A549 (cell line): ENCODE measurements at regions not wholly inside any gene's neighbourhood (a gene's known extent, or its start where the extent isn't known, plus 50 kb on each side); places are given as distances from the start of the nearest gene placed in this dataset.

Source experiments
- ATAC-seq, 2 experiments: fragments of 200-7000 bp in 1 of 2; fragments of >200 bp in 1 of 2; cut with Nextera tagmentation in 1 of 2; cut with Tn5 transposase in 1 of 2; 3 replicates each; pipeline versions ENCODE4 v1.8.0 to v1.9.1; 2018 to 2020; ENCODE audit warnings: mild to moderate bottlenecking in 1 of 2, moderate library complexity in 1 of 2
- CTCF ChIA-PET: fragments of 300-600 bp; sonication (Branson Sonifier 250); formaldehyde crosslinking; extraction: SDS; loops from one replicate; lab custom pipeline; 2021; ENCODE audit warnings: antibody characterized with exemption, inconsistent platforms; lab: Yijun Ruan, JAX
- POLR2A ChIA-PET: fragments of 350-600 bp; formaldehyde crosslinking; extraction: SDS; loops from one replicate; lab custom pipeline; 2021; ENCODE audit warnings: antibody characterized with exemption, inconsistent platforms; lab: Yijun Ruan, JAX
- DNase-seq, 2 experiments: peaks; one replicate each; pipeline versions ENCODE4 v3.0.0 to v3.0.0-alpha.2; 2011 to 2016; ENCODE audit warnings: low read depth in 1 of 2, low spot score in 1 of 2
- FAIRE-seq: peaks from 2 replicates; lab custom pipeline; 2011; peaks lifted over from hg19 to GRCh38; lab: Jason Lieb, UNC
- H3K27ac ChIP-seq, 2 experiments: fragments of >200 bp; sonication (Bioruptor Twin); formaldehyde crosslinking; 3 replicates each; pipeline ENCODE4 v1.5.1; 2016 to 2017
- H3K4me1 ChIP-seq: fragments of >200 bp; sonication (Bioruptor Twin); formaldehyde crosslinking; 3 replicates; pipeline ENCODE4 v1.6.1; 2016
- H3K4me2 ChIP-seq: fragments of >200 bp; sonication (Bioruptor Twin); formaldehyde crosslinking; 3 replicates; pipeline ENCODE4 v1.6.1; 2016
- H3K4me3 ChIP-seq: fragments of >200 bp; sonication (Bioruptor Twin); formaldehyde crosslinking; 3 replicates; pipeline ENCODE4 v1.5.1; 2016
- H3K9me3 ChIP-seq: fragments of >200 bp; sonication (Bioruptor Twin); formaldehyde crosslinking; 3 replicates; pipeline ENCODE4 v1.6.1; 2016
- ATOH8 ChIP-seq: fragments of 250-450 bp; sonication (Bioruptor Pico); IDR thresholded peaks from 2 replicates; pipeline ENCODE4 v1.5.0; 2020; ENCODE audit warnings: low read depth, mild to moderate bottlenecking, moderate library complexity
- BCL3 ChIP-seq: fragments of >200 bp; sonication (Bioruptor Twin); formaldehyde crosslinking; IDR thresholded peaks from 3 replicates; pipeline ENCODE4 v1.6.1; 2016
- BHLHE40 ChIP-seq: IDR thresholded peaks from 2 replicates; pipeline ENCODE4 v1.6.1; 2012; ENCODE audit warnings: low read depth, low read length, inconsistent platforms
- CHD2 ChIP-seq: fragments of 150-350 bp; IDR thresholded peaks from 2 replicates; pipeline ENCODE4 v1.6.1; 2014; ENCODE audit warnings: low read length; ENCODE audit not compliant: partially characterized antibody
- E2F6 ChIP-seq: IDR thresholded peaks from 2 replicates; pipeline ENCODE4 v1.6.1; 2012; ENCODE audit warnings: low read depth, borderline replicate concordance
- ESRRA ChIP-seq: fragments of 150-350 bp; IDR thresholded peaks from 2 replicates; pipeline ENCODE4 v1.6.1; 2014; ENCODE audit warnings: mild to moderate bottlenecking, low read length, borderline replicate concordance
- FOSL2 ChIP-seq, 2 experiments: fragments of 450-650 bp in 1 of 2; fragments of >200 bp in 1 of 2; sonication (Bioruptor Twin) in 1 of 2; formaldehyde crosslinking; IDR thresholded peaks; 2 replicates each; pipeline versions ENCODE4 v1.5.0 to v1.6.1; 2016 to 2020; ENCODE audit warnings: mild to moderate bottlenecking in 1 of 2, moderate library complexity in 1 of 2
- FOXS1 ChIP-seq: fragments of 250-450 bp; sonication (Bioruptor Pico); IDR thresholded peaks from 2 replicates; pipeline ENCODE4 v1.5.0; 2020; ENCODE audit warnings: mild to moderate bottlenecking, moderate library complexity
- GATA3 ChIP-seq: IDR thresholded peaks from 2 replicates; pipeline ENCODE4 v1.6.1; 2012; ENCODE audit warnings: borderline replicate concordance
- HMGXB4 ChIP-seq: fragments of 250-450 bp; sonication (Bioruptor Pico); IDR thresholded peaks from 2 replicates; pipeline ENCODE4 v1.5.0; 2021; ENCODE audit warnings: mild to moderate bottlenecking, moderate library complexity, borderline replicate concordance
- JUNB ChIP-seq: fragments of >200 bp; sonication (Bioruptor Twin); formaldehyde crosslinking; IDR thresholded peaks from 2 replicates; pipeline ENCODE4 v1.6.1; 2016
- KDM1A ChIP-seq: fragments of 200-600 bp; sonication (generic); IDR thresholded peaks from 2 replicates; pipeline ENCODE4 v1.6.1; 2016; ENCODE audit warnings: low read depth, mild to moderate bottlenecking
- NR3C1 ChIP-seq: fragments of >200 bp; sonication (Bioruptor Twin); formaldehyde crosslinking; IDR thresholded peaks from 3 replicates; pipeline ENCODE4 v1.6.1; 2017
- PHF8 ChIP-seq: fragments of 200-600 bp; sonication (generic); IDR thresholded peaks from 2 replicates; pipeline ENCODE4 v1.6.1; 2016; ENCODE audit warnings: low read depth, mild to moderate bottlenecking, antibody characterized with exemption, moderate library complexity, borderline replicate concordance
- RAD21 ChIP-seq, 2 experiments: fragments of >200 bp in 1 of 2; sonication (Bioruptor Twin) in 1 of 2; formaldehyde crosslinking in 1 of 2; IDR thresholded peaks in 1 of 2; conservative IDR thresholded peaks in 1 of 2; 2 replicates in 1 of 2; 3 replicates in 1 of 2; pipeline ENCODE4 v1.6.1; 2012 to 2018; ENCODE audit warnings: inconsistent platforms in 1 of 2
- RCOR1 ChIP-seq: fragments of 150-350 bp; IDR thresholded peaks from 2 replicates; pipeline ENCODE4 v1.6.1; 2014; ENCODE audit warnings: antibody characterized with exemption, low read length, low read depth
- RFX5 ChIP-seq: fragments of 450-650 bp; IDR thresholded peaks from 2 replicates; pipeline ENCODE4 v1.7.1; 2014; ENCODE audit warnings: antibody characterized with exemption, mild to moderate bottlenecking, moderate library complexity
- SREBF2 ChIP-seq: fragments of 450-650 bp; IDR thresholded peaks from 2 replicates; pipeline ENCODE4 v1.6.1; 2014; ENCODE audit warnings: mild to moderate bottlenecking, moderate library complexity
- ZFP36 ChIP-seq: fragments of 450-650 bp; IDR thresholded peaks from 2 replicates; pipeline ENCODE4 v1.6.1; 2014; ENCODE audit warnings: borderline replicate concordance; ENCODE audit not compliant: partially characterized antibody
- WGBS: methylation state at CpG from one replicate; pipeline ENCODE4 v1.1.6; 2017; ENCODE audit errors: missing lambda C conversion rate; 5-methylcytosine and 5-hydroxymethylcytosine counted together

GRCh38 chr16:48810436-48810802 lies 200.4 kb upstream of the N4BP1 start:
- FAIRE-seq (no peak), ATAC-seq (no peak), DNase-seq (no peak)
- no peak for TF ChIP-seq BHLHE40
- no peak overlapping the region for H3K27ac ChIP-seq
- H3K9me3 ChIP-seq, result no peaks in the 10 kb centered on the region
- no peak overlapping the region for H3K4me3 ChIP-seq
- ChIA-PET CTCF (no interaction called here), POLR2A (no interaction called here)
- H3K4me1 ChIP-seq, result no peaks in the 10 kb centered on the region
- H3K4me2 ChIP-seq, result no peak overlapping the region
- WGBS, result 57% methylated on average over 14 of the region's 29 CpGs

- Histone ChIP-seq H3K4me3 (no peak overlapping the region), H3K4me2 (no peak overlapping the region), H3K27ac (no peak overlapping the region), H3K9me3 (no peaks in the 10 kb centered on the region), H3K4me1 (no peaks in the 10 kb centered on the region)
- DNase-seq (no peak), ATAC-seq (no peak), FAIRE-seq (no peak)
- no peak for TF ChIP-seq SREBF2
- ChIA-PET CTCF (no interaction called here), POLR2A (no interaction called here)
- WGBS, result 6% methylated on average over 2 of the region's 2 CpGs
Observed at GRCh38 chr16:48790151-48790550, 180.2 kb upstream of the N4BP1 start.

GRCh38 chr16:48788475-48788874 lies 178.5 kb upstream of the N4BP1 start:
- Histone ChIP-seq H3K4me3 (no peak overlapping the region), H3K4me1 (no peaks in the 10 kb centered on the region), H3K27ac (no peak overlapping the region), H3K9me3 (no peaks in the 10 kb centered on the region), H3K4me2 (no peak overlapping the region)
- TF ChIP-seq HMGXB4 (CRISPR knock-in tag) (no peak), RFX5 (no peak), RCOR1 (no peak), ZFP36 (no peak), FOSL2 (IDR thresholded peaks at IDR 0.05) (no peak), FOSL2 (CRISPR knock-in tag; IDR thresholded peaks at IDR 0.05) (no peak), ATOH8 (CRISPR knock-in tag) (no peak), FOXS1 (CRISPR knock-in tag) (no peak), JUNB (no peak), PHF8 (no peak), BCL3 (no peak), NR3C1 (no peak), CHD2 (no peak), RAD21 (conservative IDR thresholded peaks at IDR 0.05 in 1 of 2, IDR thresholded peaks at IDR 0.05 in 1 of 2) (no peak), E2F6 (no peak), ESRRA (no peak), KDM1A (no peak), GATA3 (no peak)
- 0% methylated on average over 3 of the region's 3 CpGs for WGBS
- ATAC-seq (no peak), DNase-seq (no peak), FAIRE-seq (no peak)
- POLR2A ChIA-PET, result no interaction called here
- CTCF ChIA-PET, result no interaction called here
